Cardiac fibroblast (primary cell): ENCODE measurements at regions not wholly inside any gene's neighbourhood (a gene's known extent, or its start where the extent isn't known, plus 50 kb on each side); places are given as distances from the start of the nearest gene placed in this dataset.
"Not testable (repeated sequence)": the region's sequence is repeated elsewhere in the genome, so short reads cannot be mapped to it uniquely, and the experiment has no call there.

Experiments
- DNase-seq, 2 donors: peaks; one replicate each; pipeline versions ENCODE4 v3.0.0 to v3.0.0-alpha.2; 2010; ENCODE audit warnings: low read depth in 2 of 2
- H3K4me3 ChIP-seq, 2 donors: replicated peaks in 1 of 2; 1 replicate in 1 of 2; 2 replicates in 1 of 2; pipeline ENCODE4 v1.5.1; 2011; ENCODE audit warnings: low read depth in 2 of 2, low read length in 2 of 2, mild to moderate bottlenecking in 2 of 2, moderate library complexity in 1 of 2
- CTCF ChIP-seq: IDR thresholded peaks from one replicate; pipeline ENCODE4 v1.5.1; 2011; ENCODE audit warnings: low read depth, mild to moderate bottlenecking, low read length, inconsistent platforms

GRCh38 chr22:49454726-49455125 lies 372.9 kb downstream of the BRD1 start:
- H3K4me3 ChIP-seq: no peak overlapping the region
- DNase-seq: no peak
- no peak for TF ChIP-seq CTCF

DNA sequence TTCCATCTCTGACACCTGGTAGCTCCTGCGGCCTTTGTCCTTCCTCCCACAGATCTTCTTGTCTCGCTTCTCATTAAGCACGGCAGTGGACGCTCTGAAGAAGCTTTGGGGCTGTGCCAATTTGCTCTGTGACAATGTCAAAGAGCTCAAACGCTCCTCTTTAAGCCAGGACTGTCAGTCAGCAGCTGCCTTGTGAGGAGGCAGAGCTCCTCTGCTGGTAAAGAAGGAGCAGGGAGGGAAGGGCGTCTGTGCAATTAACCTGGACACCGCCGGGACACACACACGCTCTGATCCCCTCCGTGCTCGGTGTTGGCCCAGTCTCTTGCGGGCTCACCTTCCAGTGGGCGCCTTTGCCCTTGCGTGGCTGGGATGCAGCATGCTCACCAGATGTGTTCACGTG lies 373.9 kb downstream of the BRD1 start:
- no peak for TF ChIP-seq CTCF
- H3K4me3 ChIP-seq: no peak overlapping the region
- DNase-seq: no peak

DNA sequence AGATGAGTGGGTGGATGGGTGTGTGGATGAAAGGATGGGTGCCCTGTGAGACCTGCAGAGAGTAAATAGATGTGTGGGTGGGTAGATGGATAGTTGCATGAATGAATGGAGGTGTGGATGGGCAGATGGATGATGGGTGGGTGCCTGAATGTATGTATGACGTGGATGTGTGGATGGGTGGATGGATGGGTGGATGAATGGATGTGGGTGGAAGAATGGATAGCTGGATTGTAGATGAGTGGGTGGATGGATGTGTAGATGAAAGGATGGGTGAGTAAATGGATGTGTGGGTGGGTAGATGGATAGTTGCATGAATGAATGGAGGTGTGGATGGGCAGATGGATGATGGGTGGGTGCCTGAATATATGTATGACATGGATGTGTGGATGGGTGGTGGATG lies 374.7 kb downstream of the BRD1 start:
- not testable (repeated sequence) for H3K4me3 ChIP-seq, DNase-seq

GRCh38 chr22:49452362-49452946 lies 375.2 kb downstream of the BRD1 start:
- DNase-seq: no peak
- H3K4me3 ChIP-seq: no peak overlapping the region
- no peak for TF ChIP-seq CTCF

DNA sequence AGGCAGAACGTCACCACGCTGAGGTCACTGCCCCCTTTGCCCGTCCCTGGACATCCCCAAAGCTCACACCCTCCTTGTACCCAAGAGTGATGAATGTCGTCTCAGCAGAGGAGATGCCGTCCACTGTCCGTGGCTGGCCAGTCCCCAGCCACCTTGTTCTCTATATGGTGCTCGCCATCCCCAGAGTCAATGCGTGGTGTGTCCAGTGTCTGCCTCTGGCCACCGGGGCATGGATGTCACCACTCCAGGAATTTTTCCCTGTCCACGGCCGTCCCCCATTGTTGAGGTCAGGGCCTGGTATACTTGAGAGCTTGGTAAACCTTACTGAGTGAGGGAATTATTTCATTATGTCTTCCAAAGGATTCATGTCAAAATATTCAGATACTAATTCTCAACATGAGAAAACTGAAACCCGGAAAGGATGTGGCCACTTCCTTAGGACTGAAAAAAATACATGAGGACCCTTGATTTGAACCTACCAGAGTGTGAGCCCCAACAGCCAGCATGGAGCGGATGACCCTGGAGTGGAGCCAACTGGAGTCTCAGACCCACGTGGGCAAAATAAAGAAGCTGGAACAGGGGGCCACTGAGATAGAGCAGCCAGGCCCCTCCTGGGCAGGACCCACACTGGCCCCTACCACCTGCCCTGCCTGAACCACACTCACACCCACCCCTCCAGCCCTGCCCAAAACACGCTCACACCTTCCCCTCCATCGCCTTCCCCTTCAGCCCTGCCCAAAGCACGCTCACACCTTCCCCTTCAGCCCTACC lies 376.4 kb downstream of the BRD1 start:
- no peak for DNase-seq
- no peak overlapping the region for H3K4me3 ChIP-seq
- no peak for TF ChIP-seq CTCF

GRCh38 chr22:49450498-49450897 lies 377.2 kb downstream of the BRD1 start:
- H3K4me3 ChIP-seq: no peak overlapping the region
- TF ChIP-seq CTCF: no peak
- DNase-seq: no peak

- DNase-seq: no peak
- TF ChIP-seq CTCF: no peak
Observed at GRCh38 chr22:49449811-49450446, 377.7 kb downstream of the BRD1 start.

More at GRCh38 chr22:49449811-49450446, 377.7 kb downstream of the BRD1 start:
- H3K4me3 ChIP-seq: no peak overlapping the region
